Gastroesophageal sphincter (tissue), 3 donors: ENCODE measurements at regions not wholly inside any gene's neighbourhood (a gene's known extent, or its start where the extent isn't known, plus 50 kb on each side); places are given as distances from the start of the nearest gene placed in this dataset.

Experiments used
- EP300 ChIP-seq: sonication (generic); formaldehyde crosslinking; IDR thresholded peaks from one replicate; pipeline ENCODE4 v1.6.1; 2017; ENCODE audit warnings: antibody characterized with exemption, mild to moderate bottlenecking
- POLR2A ChIP-seq, 2 donors: fragments of 450-650 bp; IDR thresholded peaks; one replicate each; pipeline ENCODE4 v1.6.1; 2017; ENCODE audit warnings: antibody characterized with exemption in 2 of 2, mild to moderate bottlenecking in 2 of 2, moderate library complexity in 1 of 2
- POLR2AphosphoS5 ChIP-seq: sonication (generic); formaldehyde crosslinking; IDR thresholded peaks from one replicate; pipeline ENCODE4 v1.6.1; 2017; ENCODE audit warnings: antibody characterized with exemption
- TF ChIP-seq, protein P1 (sequence below), 4 experiments: fragments of 200-600 bp in 2 of 4; fragments of 450-650 bp in 2 of 4; sonication (generic) in 1 of 4; IDR thresholded peaks; one replicate each; pipeline ENCODE4 v1.5.1; 2017 to 2019; ENCODE audit warnings: antibody characterized with exemption in 4 of 4, mild to moderate bottlenecking in 2 of 4, moderate library complexity in 2 of 4

DNA sequence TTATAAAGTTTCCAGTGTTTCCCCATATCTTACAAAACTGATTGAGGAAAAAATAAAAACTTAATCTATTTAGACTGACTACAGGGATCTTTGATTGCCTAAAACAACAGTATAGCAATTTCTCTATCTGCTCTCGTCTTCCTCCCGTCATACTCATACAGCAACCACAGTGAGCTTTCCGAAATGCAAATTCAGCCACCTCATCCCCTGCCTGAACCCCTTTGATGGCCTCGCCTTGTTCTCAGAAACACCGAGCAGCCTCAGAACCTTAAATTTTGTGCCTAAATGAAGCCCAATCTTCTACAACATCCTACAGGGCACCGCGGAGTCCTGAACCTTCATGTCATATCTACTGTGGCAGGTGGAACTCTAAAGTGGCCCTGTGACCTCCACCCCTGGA, 223.7 kb upstream of the TMEM132C start:
- TF ChIP-seq, protein P1, sequence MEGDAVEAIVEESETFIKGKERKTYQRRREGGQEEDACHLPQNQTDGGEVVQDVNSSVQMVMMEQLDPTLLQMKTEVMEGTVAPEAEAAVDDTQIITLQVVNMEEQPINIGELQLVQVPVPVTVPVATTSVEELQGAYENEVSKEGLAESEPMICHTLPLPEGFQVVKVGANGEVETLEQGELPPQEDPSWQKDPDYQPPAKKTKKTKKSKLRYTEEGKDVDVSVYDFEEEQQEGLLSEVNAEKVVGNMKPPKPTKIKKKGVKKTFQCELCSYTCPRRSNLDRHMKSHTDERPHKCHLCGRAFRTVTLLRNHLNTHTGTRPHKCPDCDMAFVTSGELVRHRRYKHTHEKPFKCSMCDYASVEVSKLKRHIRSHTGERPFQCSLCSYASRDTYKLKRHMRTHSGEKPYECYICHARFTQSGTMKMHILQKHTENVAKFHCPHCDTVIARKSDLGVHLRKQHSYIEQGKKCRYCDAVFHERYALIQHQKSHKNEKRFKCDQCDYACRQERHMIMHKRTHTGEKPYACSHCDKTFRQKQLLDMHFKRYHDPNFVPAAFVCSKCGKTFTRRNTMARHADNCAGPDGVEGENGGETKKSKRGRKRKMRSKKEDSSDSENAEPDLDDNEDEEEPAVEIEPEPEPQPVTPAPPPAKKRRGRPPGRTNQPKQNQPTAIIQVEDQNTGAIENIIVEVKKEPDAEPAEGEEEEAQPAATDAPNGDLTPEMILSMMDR (IDR thresholded peaks at IDR 0.05), result no peak
- TF ChIP-seq POLR2A (IDR thresholded peaks at IDR 0.05), result no peak
- no peak for TF ChIP-seq POLR2AphosphoS5
- no peak for TF ChIP-seq EP300
